Upper lobe of left lung (tissue), 4 donors: ENCODE measurements at regions not wholly inside any gene's neighbourhood (a gene's known extent, or its start where the extent isn't known, plus 50 kb on each side); places are given as distances from the start of the nearest gene placed in this dataset.

Experiments used
- EP300 ChIP-seq, 4 donors: sonication (generic); formaldehyde crosslinking; IDR thresholded peaks; one replicate each; pipeline ENCODE4 v1.5.1; 2017; ENCODE audit warnings: antibody characterized with exemption in 4 of 4, control low read depth in 2 of 4
- POLR2A ChIP-seq, 4 donors: fragments of 450-650 bp; IDR thresholded peaks; one replicate each; pipeline ENCODE4 v1.5.1; 2016 to 2017; ENCODE audit warnings: antibody characterized with exemption in 4 of 4, mild to moderate bottlenecking in 2 of 4
- POLR2AphosphoS5 ChIP-seq, 2 donors: sonication (generic); formaldehyde crosslinking; IDR thresholded peaks; one replicate each; pipeline ENCODE4 v1.5.1; 2017; ENCODE audit warnings: antibody characterized with exemption in 2 of 2
- TF ChIP-seq, protein P1 (sequence below), 6 experiments: fragments of 450-650 bp in 4 of 6; fragments of 200-600 bp in 2 of 6; sonication (generic) in 2 of 6; IDR thresholded peaks; one replicate each; pipeline ENCODE4 v1.5.1; 2016 to 2019; ENCODE audit warnings: antibody characterized with exemption in 6 of 6

GRCh38 chr6:23176471-23176870 is 607.1 kb downstream of the HDGFL1 start:
- TF ChIP-seq POLR2AphosphoS5 (IDR thresholded peaks at IDR 0.05) (no peak), POLR2A (IDR thresholded peaks at IDR 0.05) (no peak), EP300 (IDR thresholded peaks at IDR 0.05) (no peak)
- TF ChIP-seq, protein P1, sequence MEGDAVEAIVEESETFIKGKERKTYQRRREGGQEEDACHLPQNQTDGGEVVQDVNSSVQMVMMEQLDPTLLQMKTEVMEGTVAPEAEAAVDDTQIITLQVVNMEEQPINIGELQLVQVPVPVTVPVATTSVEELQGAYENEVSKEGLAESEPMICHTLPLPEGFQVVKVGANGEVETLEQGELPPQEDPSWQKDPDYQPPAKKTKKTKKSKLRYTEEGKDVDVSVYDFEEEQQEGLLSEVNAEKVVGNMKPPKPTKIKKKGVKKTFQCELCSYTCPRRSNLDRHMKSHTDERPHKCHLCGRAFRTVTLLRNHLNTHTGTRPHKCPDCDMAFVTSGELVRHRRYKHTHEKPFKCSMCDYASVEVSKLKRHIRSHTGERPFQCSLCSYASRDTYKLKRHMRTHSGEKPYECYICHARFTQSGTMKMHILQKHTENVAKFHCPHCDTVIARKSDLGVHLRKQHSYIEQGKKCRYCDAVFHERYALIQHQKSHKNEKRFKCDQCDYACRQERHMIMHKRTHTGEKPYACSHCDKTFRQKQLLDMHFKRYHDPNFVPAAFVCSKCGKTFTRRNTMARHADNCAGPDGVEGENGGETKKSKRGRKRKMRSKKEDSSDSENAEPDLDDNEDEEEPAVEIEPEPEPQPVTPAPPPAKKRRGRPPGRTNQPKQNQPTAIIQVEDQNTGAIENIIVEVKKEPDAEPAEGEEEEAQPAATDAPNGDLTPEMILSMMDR (IDR thresholded peaks at IDR 0.05) = no peak
